OCI-LY7 (cell line): ENCODE measurements at regions not wholly inside any gene's neighbourhood (a gene's known extent, or its start where the extent isn't known, plus 50 kb on each side); places are given as distances from the start of the nearest gene placed in this dataset.

Experiments used
- BruUV-seq: library from RNA; stranded (reverse); fragments of 400-500 nt; replicated peaks from 2 replicates; lab custom pipeline; 2021; lab: Mats Ljungman, UMichigan
- CTCF ChIA-PET: fragments of 300-600 bp; sonication (Branson Sonifier 250); formaldehyde crosslinking; loops from one replicate; lab custom pipeline; 2022; ENCODE audit warnings: antibody characterized with exemption; ENCODE audit not compliant: unreplicated experiment; lab: Charles Lee
- POLR2A ChIA-PET: fragments of 300-600 bp; sonication (Branson Sonifier 250); formaldehyde crosslinking; loops from one replicate; lab custom pipeline; 2022; ENCODE audit warnings: antibody characterized with exemption; lab: Charles Lee
- DNase-seq: peaks from one replicate; pipeline ENCODE4 v3.0.0-alpha.2; 2015; ENCODE audit warnings: low spot score
- H2AFZ ChIP-seq: fragments of 200-600 bp; sonication (generic), shearing (Covaris generic); 2 replicates; pipeline ENCODE4 v1.6.1; 2014; ENCODE audit warnings: mild to moderate bottlenecking, antibody characterized with exemption, low read length, moderate library complexity
- H3K27ac ChIP-seq: fragments of 200-600 bp; sonication (generic); 2 replicates; pipeline ENCODE4 v1.5.1; 2014; ENCODE audit warnings: mixed run types, low read depth, mild to moderate bottlenecking, moderate library complexity, low read length, inconsistent platforms; ENCODE audit not compliant: poor library complexity, severe bottlenecking
- H3K36me3 ChIP-seq: fragments of 200-600 bp; sonication (generic); 2 replicates; pipeline ENCODE4 v1.6.1; 2014; ENCODE audit warnings: mild to moderate bottlenecking, antibody characterized with exemption, low read length, moderate library complexity, mixed read lengths; ENCODE audit not compliant: insufficient read depth
- H3K4me1 ChIP-seq: fragments of 200-600 bp; sonication (generic); 2 replicates; pipeline ENCODE4 v1.5.1; 2014; ENCODE audit warnings: mild to moderate bottlenecking, low read length; ENCODE audit not compliant: insufficient read depth, poor library complexity, severe bottlenecking
- H3K4me2 ChIP-seq: fragments of 200-600 bp; sonication (generic); 2 replicates; pipeline ENCODE4 v1.6.1; 2014; ENCODE audit warnings: mild to moderate bottlenecking, low read length
- H3K4me3 ChIP-seq: fragments of 200-600 bp; sonication (generic); 2 replicates; pipeline ENCODE4 v1.5.1; 2014; ENCODE audit warnings: mild to moderate bottlenecking, low read depth, low read length; ENCODE audit not compliant: poor library complexity, severe bottlenecking
- H3K79me2 ChIP-seq: fragments of 200-600 bp; sonication (generic); 2 replicates; pipeline ENCODE4 v1.6.1; 2016; ENCODE audit warnings: low read depth, mild to moderate bottlenecking, low read length, moderate library complexity, mixed read lengths; ENCODE audit not compliant: insufficient read depth
- H3K9me2 ChIP-seq: fragments of 200-600 bp; sonication (generic); 2 replicates; pipeline ENCODE4 v1.6.1; 2016; ENCODE audit warnings: mild to moderate bottlenecking, low read length, mixed read lengths; ENCODE audit not compliant: insufficient read depth
- H3K9me3 ChIP-seq: fragments of 200-600 bp; sonication (generic); 2 replicates; pipeline ENCODE4 v1.6.1; 2014; ENCODE audit warnings: mild to moderate bottlenecking, mixed run types, low read length, mixed read lengths
- H4K20me1 ChIP-seq: fragments of 200-600 bp; sonication (generic); 2 replicates; pipeline ENCODE4 v1.6.1; 2014; ENCODE audit warnings: mild to moderate bottlenecking, antibody characterized with exemption, low read length, moderate library complexity, mixed read lengths; ENCODE audit not compliant: insufficient read depth
- EZH2phosphoT487 ChIP-seq: fragments of 200-600 bp; sonication (generic); IDR thresholded peaks from 2 replicates; pipeline ENCODE4 v1.6.1; 2018; ENCODE audit warnings: low read depth, borderline replicate concordance, mild to moderate bottlenecking, mixed run types, antibody characterized with exemption, low read length, moderate library complexity, mixed read lengths
- intact Hi-C: fragments of 100-400 bp; cut with micrococcal nuclease; formaldehyde crosslinking; loops from one replicate; pipeline ENCODE4 v1.10.0; 2022; ENCODE audit not compliant: unreplicated experiment
- TF ChIP-seq, protein P1 (sequence below): fragments of 200-600 bp; sonication (generic); conservative IDR thresholded peaks from 2 replicates; pipeline ENCODE4 v1.5.1; 2014; ENCODE audit warnings: mild to moderate bottlenecking, antibody characterized with exemption, low read length, moderate library complexity, mixed read lengths

- H4K20me1 ChIP-seq = no peaks in the 10 kb centered on the region
- no peak overlapping the region for H3K4me2 ChIP-seq
- no peak overlapping the region for H2AFZ ChIP-seq
- CTCF ChIA-PET = no interaction called here
- no peaks in the 10 kb centered on the region for H3K79me2 ChIP-seq
- intact Hi-C loops = no loop called here
- no peaks in the 10 kb centered on the region for H3K4me1 ChIP-seq
- DNase-seq = no peak
- no peaks in the 10 kb centered on the region for H3K9me2 ChIP-seq
- no TSS peak for BruUV-seq
- no peak overlapping the region for H3K4me3 ChIP-seq
- H3K9me3 ChIP-seq = no peaks in the 10 kb centered on the region
- no peaks in the 10 kb centered on the region for H3K36me3 ChIP-seq
- TF ChIP-seq EZH2phosphoT487 = no peak
- TF ChIP-seq, protein P1, sequence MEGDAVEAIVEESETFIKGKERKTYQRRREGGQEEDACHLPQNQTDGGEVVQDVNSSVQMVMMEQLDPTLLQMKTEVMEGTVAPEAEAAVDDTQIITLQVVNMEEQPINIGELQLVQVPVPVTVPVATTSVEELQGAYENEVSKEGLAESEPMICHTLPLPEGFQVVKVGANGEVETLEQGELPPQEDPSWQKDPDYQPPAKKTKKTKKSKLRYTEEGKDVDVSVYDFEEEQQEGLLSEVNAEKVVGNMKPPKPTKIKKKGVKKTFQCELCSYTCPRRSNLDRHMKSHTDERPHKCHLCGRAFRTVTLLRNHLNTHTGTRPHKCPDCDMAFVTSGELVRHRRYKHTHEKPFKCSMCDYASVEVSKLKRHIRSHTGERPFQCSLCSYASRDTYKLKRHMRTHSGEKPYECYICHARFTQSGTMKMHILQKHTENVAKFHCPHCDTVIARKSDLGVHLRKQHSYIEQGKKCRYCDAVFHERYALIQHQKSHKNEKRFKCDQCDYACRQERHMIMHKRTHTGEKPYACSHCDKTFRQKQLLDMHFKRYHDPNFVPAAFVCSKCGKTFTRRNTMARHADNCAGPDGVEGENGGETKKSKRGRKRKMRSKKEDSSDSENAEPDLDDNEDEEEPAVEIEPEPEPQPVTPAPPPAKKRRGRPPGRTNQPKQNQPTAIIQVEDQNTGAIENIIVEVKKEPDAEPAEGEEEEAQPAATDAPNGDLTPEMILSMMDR = no peak
- POLR2A ChIA-PET = interaction anchor here (0.7 kb wide), 1 partner anchor 334 kb away, joined by 3 read pairs; no protein-coding TSS in a partner anchor
- H3K27ac ChIP-seq = no peak overlapping the region
Measured at GRCh38 chr12:29991924-29992323, 208.2 kb upstream of the TMTC1 start.

DNA sequence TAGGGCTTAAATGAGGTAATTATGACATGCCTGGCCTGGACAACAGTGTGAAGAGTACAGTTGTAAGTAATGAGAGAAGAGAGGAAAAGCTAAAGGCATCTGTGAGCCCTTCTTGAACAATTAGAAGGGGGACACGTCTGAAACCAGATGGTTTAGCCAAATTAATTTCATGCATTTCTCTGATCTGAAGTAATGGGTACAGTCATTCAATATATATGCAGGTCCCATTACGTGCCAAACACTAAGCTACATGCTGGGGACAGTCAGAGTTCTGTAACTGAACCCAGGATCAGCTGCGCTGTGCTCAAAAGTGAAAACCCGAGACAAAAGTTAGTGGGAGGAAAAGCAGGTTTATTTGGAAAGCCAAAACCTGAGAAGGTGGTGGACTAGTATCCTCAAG lies 207.2 kb upstream of the TMTC1 start:
- Histone ChIP-seq H3K27ac (no peak overlapping the region), H3K9me3 (no peaks in the 10 kb centered on the region), H3K9me2 (no peaks in the 10 kb centered on the region), H3K4me2 (no peak overlapping the region), H3K79me2 (no peaks in the 10 kb centered on the region), H3K36me3 (no peaks in the 10 kb centered on the region), H3K4me1 (no peaks in the 10 kb centered on the region), H4K20me1 (no peaks in the 10 kb centered on the region), H3K4me3 (no peak overlapping the region), H2AFZ (no peak overlapping the region)
- intact Hi-C loops = no loop called here
- ChIA-PET CTCF (no interaction called here), POLR2A (no interaction called here)
- DNase-seq = no peak
- TF ChIP-seq, protein P1 = no peak
- no peak for TF ChIP-seq EZH2phosphoT487
- BruUV-seq = no TSS peak

DNA sequence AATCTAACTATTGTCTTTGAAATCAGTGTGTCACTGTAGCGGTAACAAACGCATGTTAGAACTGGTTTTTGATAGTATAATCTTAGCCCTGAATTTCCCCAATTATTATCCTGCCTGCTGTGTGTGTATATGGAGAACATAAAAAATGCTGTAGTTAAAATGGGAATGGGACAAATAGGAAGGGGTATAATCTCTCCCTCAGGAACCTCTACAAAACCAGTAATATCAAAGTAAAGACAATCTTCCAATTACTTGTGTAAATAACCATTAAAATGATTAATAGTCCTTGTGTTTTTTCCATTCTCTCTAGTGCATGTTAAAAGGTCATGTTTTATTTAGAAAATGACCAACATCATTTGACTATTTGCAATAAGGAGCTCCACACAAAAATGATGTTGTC lies 200.1 kb upstream of the TMTC1 start:
- ChIA-PET CTCF (no interaction called here), POLR2A (no interaction called here)
- no peak overlapping the region for H2AFZ ChIP-seq
- TF ChIP-seq, protein P1 = no peak
- TF ChIP-seq EZH2phosphoT487 = no peak
- H3K4me1 ChIP-seq = no peaks in the 10 kb centered on the region
- no peak for DNase-seq
- intact Hi-C loops = no loop called here
- no peaks in the 10 kb centered on the region for H3K36me3 ChIP-seq
- no peaks in the 10 kb centered on the region for H3K79me2 ChIP-seq
- H3K27ac ChIP-seq = no peak overlapping the region
- H3K9me3 ChIP-seq = no peaks in the 10 kb centered on the region
- no peak overlapping the region for H3K4me2 ChIP-seq
- H3K4me3 ChIP-seq = no peak overlapping the region
- H4K20me1 ChIP-seq = no peaks in the 10 kb centered on the region
- H3K9me2 ChIP-seq = no peaks in the 10 kb centered on the region
- BruUV-seq = no TSS peak
